PFSK-1 (cell line): ENCODE measurements at regions not wholly inside any gene's neighbourhood (a gene's known extent, or its start where the extent isn't known, plus 50 kb on each side); places are given as distances from the start of the nearest gene placed in this dataset.

Experiments
- FOXP2 ChIP-seq: optimal IDR thresholded peaks from 2 replicates; pipeline ENCODE3; 2011; ENCODE audit warnings: borderline replicate concordance, control low read depth, inconsistent platforms; ENCODE audit not compliant: insufficient read depth; ENCODE audit errors: extremely low read length, extremely low read depth
- POLR2AphosphoS5 ChIP-seq: IDR thresholded peaks from 2 replicates; pipeline ENCODE4 v1.6.1; 2012; ENCODE audit warnings: low read depth, mild to moderate bottlenecking, control low read depth, low read length, moderate library complexity
- SIN3A ChIP-seq: IDR thresholded peaks from 2 replicates; pipeline ENCODE4 v1.6.1; 2012; ENCODE audit warnings: mild to moderate bottlenecking, low read length, moderate library complexity, borderline replicate concordance; ENCODE audit not compliant: insufficient read depth
- TAF1 ChIP-seq: IDR thresholded peaks from 2 replicates; pipeline ENCODE4 v1.6.1; 2012; ENCODE audit warnings: low read length, control low read depth, borderline replicate concordance; ENCODE audit not compliant: insufficient read depth
- TF ChIP-seq, protein P1 (sequence below), 2 experiments: IDR thresholded peaks; 2 replicates each; pipeline versions ENCODE4 v1.6.1 to v1.8.0; 2011 to 2012; ENCODE audit warnings: low read depth in 2 of 2, low read length in 2 of 2, control low read depth in 1 of 2, inconsistent platforms in 1 of 2, mild to moderate bottlenecking in 1 of 2, moderate library complexity in 1 of 2; ENCODE audit not compliant: insufficient read depth in 1 of 2

GRCh38 chr2:176642074-176642473, 372.8 kb downstream of the MTX2 start:
- TF ChIP-seq POLR2AphosphoS5 (no peak), TAF1 (no peak), SIN3A (no peak), FOXP2 (no peak)
- TF ChIP-seq, protein P1, sequence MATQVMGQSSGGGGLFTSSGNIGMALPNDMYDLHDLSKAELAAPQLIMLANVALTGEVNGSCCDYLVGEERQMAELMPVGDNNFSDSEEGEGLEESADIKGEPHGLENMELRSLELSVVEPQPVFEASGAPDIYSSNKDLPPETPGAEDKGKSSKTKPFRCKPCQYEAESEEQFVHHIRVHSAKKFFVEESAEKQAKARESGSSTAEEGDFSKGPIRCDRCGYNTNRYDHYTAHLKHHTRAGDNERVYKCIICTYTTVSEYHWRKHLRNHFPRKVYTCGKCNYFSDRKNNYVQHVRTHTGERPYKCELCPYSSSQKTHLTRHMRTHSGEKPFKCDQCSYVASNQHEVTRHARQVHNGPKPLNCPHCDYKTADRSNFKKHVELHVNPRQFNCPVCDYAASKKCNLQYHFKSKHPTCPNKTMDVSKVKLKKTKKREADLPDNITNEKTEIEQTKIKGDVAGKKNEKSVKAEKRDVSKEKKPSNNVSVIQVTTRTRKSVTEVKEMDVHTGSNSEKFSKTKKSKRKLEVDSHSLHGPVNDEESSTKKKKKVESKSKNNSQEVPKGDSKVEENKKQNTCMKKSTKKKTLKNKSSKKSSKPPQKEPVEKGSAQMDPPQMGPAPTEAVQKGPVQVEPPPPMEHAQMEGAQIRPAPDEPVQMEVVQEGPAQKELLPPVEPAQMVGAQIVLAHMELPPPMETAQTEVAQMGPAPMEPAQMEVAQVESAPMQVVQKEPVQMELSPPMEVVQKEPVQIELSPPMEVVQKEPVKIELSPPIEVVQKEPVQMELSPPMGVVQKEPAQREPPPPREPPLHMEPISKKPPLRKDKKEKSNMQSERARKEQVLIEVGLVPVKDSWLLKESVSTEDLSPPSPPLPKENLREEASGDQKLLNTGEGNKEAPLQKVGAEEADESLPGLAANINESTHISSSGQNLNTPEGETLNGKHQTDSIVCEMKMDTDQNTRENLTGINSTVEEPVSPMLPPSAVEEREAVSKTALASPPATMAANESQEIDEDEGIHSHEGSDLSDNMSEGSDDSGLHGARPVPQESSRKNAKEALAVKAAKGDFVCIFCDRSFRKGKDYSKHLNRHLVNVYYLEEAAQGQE (IDR thresholded peaks at IDR 0.05; ENCODE audit: insufficient read depth in 1 of 2, low read depth in 2 of 2, low read length in 2 of 2): no peak

- TF ChIP-seq FOXP2 (no peak), TAF1 (no peak)
Measured at GRCh38 chr2:176643646-176644045, 374.4 kb downstream of the MTX2 start.

DNA sequence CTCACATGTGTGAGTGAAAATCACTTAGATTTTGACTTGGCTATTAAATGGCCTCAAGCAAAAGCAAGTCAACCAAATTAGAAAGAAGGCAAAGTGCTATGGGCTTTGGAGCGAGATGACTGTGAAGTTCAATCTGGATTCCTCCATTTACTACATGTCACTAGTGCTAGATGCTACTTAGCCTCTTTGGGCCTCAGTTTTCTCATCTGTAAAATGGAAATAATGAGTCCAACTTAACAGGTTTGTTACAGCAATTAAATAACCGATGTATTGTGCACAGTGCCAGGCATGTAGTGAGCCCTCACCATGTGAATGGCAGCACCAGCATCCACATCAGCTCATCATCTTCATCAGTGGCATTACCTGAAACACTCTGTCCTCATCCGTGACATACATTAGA, 376.3 kb downstream of the MTX2 start:
- TF ChIP-seq FOXP2 (no peak), TAF1 (no peak), POLR2AphosphoS5 (no peak), SIN3A (no peak)
- TF ChIP-seq, protein P1 (IDR thresholded peaks at IDR 0.05; ENCODE audit: insufficient read depth in 1 of 2, low read depth in 2 of 2, low read length in 2 of 2): no peak

GRCh38 chr2:176646033-176646615, 376.9 kb downstream of the MTX2 start:
- TF ChIP-seq SIN3A (no peak), TAF1 (no peak), POLR2AphosphoS5 (no peak), FOXP2 (no peak)
- TF ChIP-seq, protein P1 (IDR thresholded peaks at IDR 0.05; ENCODE audit: insufficient read depth in 1 of 2, low read depth in 2 of 2, low read length in 2 of 2): no peak

- TF ChIP-seq SIN3A (no peak), FOXP2 (no peak), POLR2AphosphoS5 (no peak), TAF1 (no peak)
- TF ChIP-seq, protein P1 (IDR thresholded peaks at IDR 0.05; ENCODE audit: insufficient read depth in 1 of 2, low read depth in 2 of 2, low read length in 2 of 2): no peak
Measured at GRCh38 chr2:176647325-176648165, 378.3 kb downstream of the MTX2 start.
